ENCODE measurements at regions not wholly inside any gene's neighbourhood (a gene's known extent, or its start where the extent isn't known, plus 50 kb on each side); places are given as distances from the start of the nearest gene placed in this dataset.

GRCh38 chr6:81933089-81933488 lies 180.6 kb upstream of the TENT5A start:
- TF ChIP-seq HDGF (IDR thresholded peaks at IDR 0.05; ENCODE audit: borderline replicate concordance) = no peak
- TF ChIP-seq TARDBP (IDR thresholded peaks at IDR 0.05) = no peak
- TF ChIP-seq ZNF384 (IDR thresholded peaks at IDR 0.05) = no peak
- TF ChIP-seq CTBP1 (IDR thresholded peaks at IDR 0.05; ENCODE audit: borderline replicate concordance) = no peak
